Tibial nerve (tissue), 4 donors: ENCODE measurements at regions not wholly inside any gene's neighbourhood (a gene's known extent, or its start where the extent isn't known, plus 50 kb on each side); places are given as distances from the start of the nearest gene placed in this dataset.

Experiments
- DNase-seq, 2 donors: peaks; one replicate each; pipeline ENCODE4 v3.0.0-alpha.2; 2019; ENCODE audit warnings: low spot score in 2 of 2
- H3K27ac ChIP-seq, 4 donors: fragments of 200-600 bp; sonication (generic) in 3 of 4; one replicate each; pipeline ENCODE4 v1.5.1; 2017 to 2019; ENCODE audit warnings: mild to moderate bottlenecking in 1 of 4
- H3K27me3 ChIP-seq, 2 donors: fragments of 200-600 bp; sonication (generic) in 1 of 2; one replicate each; pipeline versions ENCODE4 v1.5.1 to v1.6.0; 2017 to 2019
- H3K36me3 ChIP-seq, 3 donors: fragments of 200-600 bp; sonication (generic); one replicate each; pipeline ENCODE4 v1.5.1; 2018 to 2019
- H3K4me1 ChIP-seq, 4 donors: fragments of 200-600 bp; sonication (generic) in 3 of 4; one replicate each; pipeline ENCODE4 v1.5.1; 2017 to 2019
- H3K4me3 ChIP-seq, 4 donors: fragments of 200-600 bp; sonication (generic) in 3 of 4; one replicate each; pipeline ENCODE4 v1.5.1; 2017 to 2019; ENCODE audit warnings: mild to moderate bottlenecking in 1 of 4, moderate library complexity in 1 of 4
- H3K9me3 ChIP-seq, 4 donors: fragments of 200-600 bp; sonication (generic) in 3 of 4; one replicate each; pipeline ENCODE4 v1.5.1; 2017 to 2019
- EP300 ChIP-seq, 2 donors: sonication (generic); formaldehyde crosslinking; IDR thresholded peaks; one replicate each; pipeline ENCODE4 v1.6.1; 2017; ENCODE audit warnings: antibody characterized with exemption in 2 of 2, mild to moderate bottlenecking in 1 of 2
- POLR2A ChIP-seq, 2 donors: fragments of 450-650 bp; IDR thresholded peaks; one replicate each; pipeline ENCODE4 v1.6.1; 2017; ENCODE audit warnings: antibody characterized with exemption in 2 of 2, mild to moderate bottlenecking in 2 of 2, moderate library complexity in 2 of 2
- WGBS, 2 donors: methylation state at CpG; one replicate each; pipeline ENCODE4 v1.1.5; 2018; 5-methylcytosine and 5-hydroxymethylcytosine counted together
- TF ChIP-seq, protein P1 (sequence below), 5 experiments: fragments of 200-600 bp in 3 of 5; fragments of 450-650 bp in 2 of 5; sonication (generic) in 3 of 5; IDR thresholded peaks; one replicate each; pipeline ENCODE4 v1.5.1; 2016 to 2019; ENCODE audit warnings: antibody characterized with exemption in 5 of 5, mild to moderate bottlenecking in 3 of 5, moderate library complexity in 2 of 5

DNA sequence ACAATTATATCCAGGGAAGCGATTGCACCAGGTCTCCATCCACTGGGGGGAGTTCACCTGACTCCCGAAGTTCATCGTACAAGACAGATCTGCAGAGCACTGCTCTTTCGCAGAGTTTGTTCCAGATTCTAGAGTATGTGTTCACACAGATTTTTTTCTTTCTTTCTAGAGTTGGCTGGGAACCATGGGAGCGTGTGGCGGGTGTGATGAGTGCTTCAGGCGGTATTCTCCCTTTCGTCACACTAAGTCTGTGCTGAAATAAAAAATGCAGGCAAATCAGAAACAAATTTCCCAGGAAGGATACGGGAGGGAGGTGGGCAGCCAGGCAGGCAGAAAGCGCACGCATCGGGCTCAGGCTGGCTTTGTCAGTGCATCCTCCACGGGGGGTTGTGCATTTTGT is 129.8 kb upstream of the SOX11 start:
- Histone ChIP-seq H3K27ac (no peak overlapping the region), H3K36me3 (no peaks in the 10 kb centered on the region), H3K27me3 (no peaks in the 10 kb centered on the region), H3K4me3 (no peak overlapping the region), H3K4me1 (peaks cover 0 to 7% (median 0%) of the 10 kb centered on the region in 4 donors), H3K9me3 (peaks cover 0 to 7% (median 0%) of the 10 kb centered on the region in 4 donors)
- no peak for DNase-seq
- TF ChIP-seq POLR2A (IDR thresholded peaks at IDR 0.05) (no peak), EP300 (IDR thresholded peaks at IDR 0.05) (no peak)
- TF ChIP-seq, protein P1, sequence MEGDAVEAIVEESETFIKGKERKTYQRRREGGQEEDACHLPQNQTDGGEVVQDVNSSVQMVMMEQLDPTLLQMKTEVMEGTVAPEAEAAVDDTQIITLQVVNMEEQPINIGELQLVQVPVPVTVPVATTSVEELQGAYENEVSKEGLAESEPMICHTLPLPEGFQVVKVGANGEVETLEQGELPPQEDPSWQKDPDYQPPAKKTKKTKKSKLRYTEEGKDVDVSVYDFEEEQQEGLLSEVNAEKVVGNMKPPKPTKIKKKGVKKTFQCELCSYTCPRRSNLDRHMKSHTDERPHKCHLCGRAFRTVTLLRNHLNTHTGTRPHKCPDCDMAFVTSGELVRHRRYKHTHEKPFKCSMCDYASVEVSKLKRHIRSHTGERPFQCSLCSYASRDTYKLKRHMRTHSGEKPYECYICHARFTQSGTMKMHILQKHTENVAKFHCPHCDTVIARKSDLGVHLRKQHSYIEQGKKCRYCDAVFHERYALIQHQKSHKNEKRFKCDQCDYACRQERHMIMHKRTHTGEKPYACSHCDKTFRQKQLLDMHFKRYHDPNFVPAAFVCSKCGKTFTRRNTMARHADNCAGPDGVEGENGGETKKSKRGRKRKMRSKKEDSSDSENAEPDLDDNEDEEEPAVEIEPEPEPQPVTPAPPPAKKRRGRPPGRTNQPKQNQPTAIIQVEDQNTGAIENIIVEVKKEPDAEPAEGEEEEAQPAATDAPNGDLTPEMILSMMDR (IDR thresholded peaks at IDR 0.05) = no peak
- WGBS, 2 donors = 78% methylated on average over 13 of the region's 13 CpGs

DNA sequence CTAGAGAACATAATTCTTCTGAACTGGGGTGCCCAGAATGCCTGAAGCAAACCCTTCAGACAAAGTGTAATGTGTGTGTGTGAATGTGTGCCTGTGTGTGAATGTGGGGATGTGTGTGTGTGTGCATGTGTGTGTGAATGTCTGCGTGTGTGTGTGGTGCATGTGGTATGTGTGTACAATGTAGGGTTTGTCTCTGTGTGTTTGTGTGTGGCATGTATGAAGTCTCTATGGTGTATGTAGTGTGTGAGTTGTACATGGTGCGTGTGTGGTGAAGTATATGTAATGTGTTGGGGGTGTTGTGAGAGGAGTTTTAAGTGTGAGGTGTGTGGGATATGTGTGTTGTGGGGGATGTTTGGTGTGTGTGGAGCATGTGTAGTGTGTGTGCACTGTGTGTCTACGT is 129.3 kb upstream of the SOX11 start:
- TF ChIP-seq EP300 (IDR thresholded peaks at IDR 0.05) = no peak
- TF ChIP-seq, protein P1 (IDR thresholded peaks at IDR 0.05) = no peak
- no peak for TF ChIP-seq POLR2A (IDR thresholded peaks at IDR 0.05)
- H3K9me3 ChIP-seq = peaks cover 0 to 7% (median 0%) of the 10 kb centered on the region in 4 donors
- no peak overlapping the region for H3K27ac ChIP-seq
- 94 to 99% methylated on average over 3 of the region's 3 CpGs for WGBS, 2 donors
- no peaks in the 10 kb centered on the region for H3K36me3 ChIP-seq
- no peak overlapping the region for H3K4me3 ChIP-seq
- H3K4me1 ChIP-seq = peaks cover 0 to 7% (median 0%) of the 10 kb centered on the region in 4 donors
- no peak for DNase-seq
- H3K27me3 ChIP-seq = no peaks in the 10 kb centered on the region

DNA sequence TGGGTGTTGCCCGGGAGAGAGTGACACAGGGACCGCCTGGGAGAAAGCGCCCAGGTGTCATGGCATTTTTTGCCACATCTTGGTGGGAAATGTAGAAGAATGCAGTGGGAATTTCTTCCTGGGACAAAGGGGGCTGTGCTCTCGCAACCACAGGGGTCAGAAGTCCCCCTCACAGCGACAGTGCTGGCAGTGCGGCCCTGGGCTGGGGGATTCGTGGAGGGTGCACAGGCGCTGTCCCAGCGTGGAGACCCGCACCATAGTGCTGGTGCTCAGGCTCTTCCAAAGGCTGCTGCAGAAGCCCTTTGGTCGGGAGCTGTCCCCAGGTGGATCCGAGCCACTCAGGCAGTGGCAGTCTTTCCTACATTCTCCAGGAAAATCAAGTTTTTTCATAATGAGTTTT is 128.8 kb upstream of the SOX11 start:
- no peak for DNase-seq
- Histone ChIP-seq H3K4me3 (no peak overlapping the region), H3K27ac (no peak overlapping the region), H3K27me3 (no peaks in the 10 kb centered on the region), H3K9me3 (peaks cover 0 to 5% (median 0%) of the 10 kb centered on the region in 4 donors), H3K4me1 (peaks cover 0 to 7% (median 0%) of the 10 kb centered on the region in 4 donors), H3K36me3 (no peaks in the 10 kb centered on the region)
- TF ChIP-seq POLR2A (IDR thresholded peaks at IDR 0.05) (no peak), EP300 (IDR thresholded peaks at IDR 0.05) (no peak)
- TF ChIP-seq, protein P1 (IDR thresholded peaks at IDR 0.05) = no peak
- 80 to 85% methylated on average over 12 of the region's 12 CpGs for whole genome bisulfite sequencing, 2 donors

DNA sequence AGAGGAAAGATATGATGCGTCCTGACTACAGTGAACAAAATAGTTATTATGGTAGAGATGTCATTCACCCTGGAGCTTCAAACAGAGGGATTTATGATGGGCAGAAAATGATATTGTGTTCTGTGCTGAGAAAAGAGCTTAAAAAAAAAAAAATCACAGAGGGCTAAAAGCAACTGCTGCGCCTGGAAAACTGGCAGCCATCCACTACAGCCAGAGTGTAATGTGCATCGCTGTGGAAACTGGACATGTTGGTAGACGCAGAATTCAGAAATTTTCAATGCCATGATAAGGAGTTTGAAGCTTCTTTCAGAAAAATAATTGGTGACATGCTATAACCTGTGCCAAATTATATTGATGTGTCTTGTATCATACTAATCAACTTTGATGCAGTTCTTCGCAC is 122.9 kb upstream of the SOX11 start:
- TF ChIP-seq EP300 (IDR thresholded peaks at IDR 0.05) (no peak), POLR2A (IDR thresholded peaks at IDR 0.05) (no peak)
- TF ChIP-seq, protein P1 (IDR thresholded peaks at IDR 0.05) = no peak
- no peaks in the 10 kb centered on the region for H3K27me3 ChIP-seq
- H3K36me3 ChIP-seq = no peaks in the 10 kb centered on the region
- WGBS, 2 donors = 71 to 83% methylated on average over 5 of the region's 5 CpGs
- H3K4me3 ChIP-seq = no peak overlapping the region
- H3K4me1 ChIP-seq = no peaks in the 10 kb centered on the region
- no peaks in the 10 kb centered on the region for H3K9me3 ChIP-seq
- H3K27ac ChIP-seq = no peak overlapping the region
- DNase-seq = no peak

DNA sequence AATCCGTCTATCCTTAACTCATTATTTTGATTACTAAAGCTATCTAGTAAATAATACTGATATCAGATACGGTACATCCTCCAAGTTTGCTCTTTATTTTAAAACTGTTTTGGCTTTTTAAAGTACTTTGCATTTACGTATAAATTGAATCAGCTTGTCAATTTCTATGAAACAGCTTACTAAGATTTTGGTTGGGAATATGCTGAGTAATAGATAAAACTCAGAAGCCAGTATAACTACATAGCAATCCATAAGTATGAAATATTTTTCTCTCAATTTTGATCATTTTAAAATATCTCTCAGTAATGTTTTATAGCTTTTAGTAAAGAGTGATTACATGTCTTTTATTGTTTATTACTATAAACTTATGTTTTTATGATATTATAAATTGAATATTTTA is 116.2 kb upstream of the SOX11 start:
- H3K27ac ChIP-seq = no peak overlapping the region
- TF ChIP-seq, protein P1 (IDR thresholded peaks at IDR 0.05) = no peak
- TF ChIP-seq POLR2A (IDR thresholded peaks at IDR 0.05) = no peak
- TF ChIP-seq EP300 (IDR thresholded peaks at IDR 0.05) = no peak
- H3K27me3 ChIP-seq = no peaks in the 10 kb centered on the region
- peaks cover 0 to 13% (median 0%) of the 10 kb centered on the region in 4 donors for H3K9me3 ChIP-seq
- H3K4me1 ChIP-seq = no peaks in the 10 kb centered on the region
- no peaks in the 10 kb centered on the region for H3K36me3 ChIP-seq
- no peak for DNase-seq
- no peak overlapping the region for H3K4me3 ChIP-seq
- WGBS, 2 donors = 77 to 93% methylated on average over 3 of the region's 3 CpGs
